Right atrium auricular region (tissue), 2 donors: ENCODE measurements at regions not wholly inside any gene's neighbourhood (a gene's known extent, or its start where the extent isn't known, plus 50 kb on each side); places are given as distances from the start of the nearest gene placed in this dataset.

Source experiments
- DNase-seq: peaks from one replicate; pipeline ENCODE4 v3.0.0-alpha.2; 2019; ENCODE audit warnings: low spot score
- H3K27ac ChIP-seq, 2 donors: fragments of 200-600 bp; sonication (generic); 1 replicate in 1 of 2; 2 replicates in 1 of 2; pipeline ENCODE4 v1.5.1; 2016 to 2019
- H3K27me3 ChIP-seq, 2 donors: fragments of 200-600 bp; sonication (generic); one replicate each; pipeline versions ENCODE4 v1.5.1 to v1.6.0; 2017 to 2019
- H3K36me3 ChIP-seq: fragments of 200-600 bp; sonication (generic); one replicate; pipeline ENCODE4 v1.5.1; 2016
- H3K4me1 ChIP-seq, 2 donors: fragments of 200-600 bp; sonication (generic); one replicate each; pipeline versions ENCODE4 v1.5.1 to v1.6.0; 2017 to 2019
- H3K4me3 ChIP-seq, 2 donors: fragments of 200-600 bp; sonication (generic); 1 replicate in 1 of 2; 2 replicates in 1 of 2; pipeline ENCODE4 v1.5.1; 2017 to 2019; ENCODE audit warnings: mild to moderate bottlenecking in 1 of 2, moderate library complexity in 1 of 2
- H3K9me3 ChIP-seq, 2 donors: fragments of 200-600 bp; sonication (generic); one replicate each; pipeline ENCODE4 v1.5.1; 2019
- CTCF ChIP-seq, 2 donors: fragments of 200-600 bp; sonication (generic); IDR thresholded peaks; one replicate each; pipeline ENCODE4 v1.5.1; 2019; ENCODE audit warnings: antibody characterized with exemption in 2 of 2

- Histone ChIP-seq H3K9me3 (no peaks in the 10 kb centered on the region), H3K4me3 (no peak overlapping the region), H3K36me3 (no peaks in the 10 kb centered on the region), H3K27me3 (no peaks in the 10 kb centered on the region), H3K27ac (peak overlapping the region; percentile 47 to 53), H3K4me1 (peaks cover 0 to 28% of the 10 kb centered on the region in 2 donors)
- peak; percentile 68 for DNase-seq
- TF ChIP-seq CTCF (IDR thresholded peaks at IDR 0.05), result no peak
Observed at GRCh38 chr2:196239622-196240587, 68.5 kb upstream of the STK17B start.

GRCh38 chr2:196241175-196241574 lies 69.8 kb upstream of the STK17B start:
- TF ChIP-seq CTCF (IDR thresholded peaks at IDR 0.05), result no peak
- Histone ChIP-seq H3K27ac (peak overlapping the region in 1 of 2 donors; percentile 1), H3K36me3 (no peaks in the 10 kb centered on the region), H3K4me3 (no peak overlapping the region), H3K27me3 (no peaks in the 10 kb centered on the region), H3K9me3 (no peaks in the 10 kb centered on the region), H3K4me1 (peaks cover 0 to 28% of the 10 kb centered on the region in 2 donors)
- DNase-seq, result no peak

GRCh38 chr2:196242131-196242620 lies 70.8 kb upstream of the STK17B start:
- peaks cover 0 to 30% of the 10 kb centered on the region in 2 donors for H3K4me1 ChIP-seq
- H3K27me3 ChIP-seq, result no peaks in the 10 kb centered on the region
- no peak overlapping the region for H3K4me3 ChIP-seq
- no peak for DNase-seq
- no peaks in the 10 kb centered on the region for H3K36me3 ChIP-seq
- no peak for TF ChIP-seq CTCF (IDR thresholded peaks at IDR 0.05)
- no peak overlapping the region for H3K27ac ChIP-seq
- H3K9me3 ChIP-seq, result no peaks in the 10 kb centered on the region

GRCh38 chr2:196244516-196244915 lies 73.1 kb upstream of the STK17B start:
- TF ChIP-seq CTCF (IDR thresholded peaks at IDR 0.05), result no peak
- no peak for DNase-seq
- Histone ChIP-seq H3K27ac (no peak overlapping the region), H3K9me3 (no peaks in the 10 kb centered on the region), H3K4me3 (no peak overlapping the region), H3K4me1 (peaks cover 0 to 25% of the 10 kb centered on the region in 2 donors), H3K27me3 (no peaks in the 10 kb centered on the region), H3K36me3 (no peaks in the 10 kb centered on the region)

- no peaks in the 10 kb centered on the region for H3K27me3 ChIP-seq
- no peak for TF ChIP-seq CTCF (IDR thresholded peaks at IDR 0.05)
- H3K4me3 ChIP-seq, result no peak overlapping the region
- DNase-seq, result no peak
- H3K4me1 ChIP-seq, result peaks cover 0 to 21% of the 10 kb centered on the region in 2 donors
- H3K9me3 ChIP-seq, result no peaks in the 10 kb centered on the region
- no peaks in the 10 kb centered on the region for H3K36me3 ChIP-seq
- no peak overlapping the region for H3K27ac ChIP-seq
Observed at GRCh38 chr2:196244966-196245365, 73.6 kb upstream of the STK17B start.
